B cell (primary cell): ENCODE measurements at regions not wholly inside any gene's neighbourhood (a gene's known extent, or its start where the extent isn't known, plus 50 kb on each side); places are given as distances from the start of the nearest gene placed in this dataset.
"Not testable (repeated sequence)": the region's sequence is repeated elsewhere in the genome, so short reads cannot be mapped to it uniquely, and the experiment has no call there.

Experiments
- ATAC-seq: fragments of 200-7000 bp; cut with Tn5 transposase; one replicate; pipeline ENCODE4 v1.10.0; 2021; ENCODE audit warnings: low read depth, mild to moderate bottlenecking, moderate number of reproducible peaks, moderate library complexity
- CTCF ChIA-PET: fragments of 350-600 bp; sonication (Branson Sonifier 250); formaldehyde crosslinking; loops from one replicate; lab custom pipeline; 2021; ENCODE audit warnings: antibody characterized with exemption, inconsistent platforms; lab: Charles Lee
- POLR2A ChIA-PET: fragments of 350-600 bp; sonication (Branson Sonifier 250); formaldehyde crosslinking; loops from one replicate; lab custom pipeline; 2021; ENCODE audit warnings: antibody characterized with exemption; lab: Charles Lee
- DNase-seq: peaks from one replicate; pipeline ENCODE4 v3.0.0; 2013
- H2AFZ ChIP-seq: 2 replicates; pipeline ENCODE4 v1.6.1; 2012; ENCODE audit warnings: mild to moderate bottlenecking, low read depth, low read length; ENCODE audit not compliant: insufficient read depth, poor library complexity, severe bottlenecking
- H3K27ac ChIP-seq, 2 donors: 1 replicate in 1 of 2; 2 replicates in 1 of 2; pipeline ENCODE4 v1.5.1; 2012 to 2013; ENCODE audit warnings: low read length in 2 of 2, mild to moderate bottlenecking in 2 of 2, moderate library complexity in 1 of 2
- H3K27me3 ChIP-seq, 4 experiments: fragments of 200-600 bp in 1 of 4; sonication (generic) in 1 of 4; replicated peaks in 1 of 4; 1 replicate in 2 of 4; 2 replicates in 2 of 4; pipeline versions ENCODE4 v1.6.1 to v1.7.0; 2013 to 2016; ENCODE audit warnings: low read length in 3 of 4, mild to moderate bottlenecking in 2 of 4, mixed read lengths in 1 of 4, moderate library complexity in 1 of 4; ENCODE audit not compliant: insufficient read depth in 4 of 4, control insufficient read depth in 3 of 4; ENCODE audit errors: control extremely low read depth in 1 of 4
- H3K36me3 ChIP-seq, 2 experiments: replicated peaks in 1 of 2; 1 replicate in 1 of 2; 2 replicates in 1 of 2; pipeline versions ENCODE4 v1.6.1 to v1.7.1; 2013; ENCODE audit warnings: low read length in 1 of 2; ENCODE audit not compliant: insufficient read depth in 2 of 2, control insufficient read depth in 1 of 2; ENCODE audit errors: control extremely low read depth in 1 of 2, extremely low read depth in 1 of 2
- H3K4me1 ChIP-seq, 2 donors: fragments of 200-600 bp in 1 of 2; sonication (generic) in 1 of 2; 1 replicate in 1 of 2; 2 replicates in 1 of 2; pipeline versions ENCODE4 v1.5.1 to v1.6.1; 2013 to 2017; ENCODE audit warnings: low read length in 2 of 2; ENCODE audit not compliant: control insufficient read depth in 2 of 2, insufficient read depth in 2 of 2
- H3K4me2 ChIP-seq: replicated peaks from 2 replicates; pipeline ENCODE3; 2012; ENCODE audit warnings: mild to moderate bottlenecking, low read depth, low read length; ENCODE audit not compliant: poor library complexity, severe bottlenecking
- H3K4me3 ChIP-seq, 5 experiments: fragments of 200-600 bp in 1 of 5; sonication (generic) in 1 of 5; 1 replicate in 3 of 5; 2 replicates in 2 of 5; pipeline versions ENCODE4 v1.5.1 to v1.7.0; 2011 to 2016; ENCODE audit warnings: low read length in 4 of 5, mild to moderate bottlenecking in 4 of 5, low read depth in 2 of 5, control low read depth in 1 of 5, moderate library complexity in 1 of 5; ENCODE audit not compliant: insufficient read depth in 1 of 5; ENCODE audit errors: control extremely low read depth in 1 of 5, extremely low read depth in 1 of 5
- H3K79me2 ChIP-seq: fragments of 200-600 bp; sonication (generic); one replicate; pipeline ENCODE4 v1.6.0; 2016; ENCODE audit warnings: low read length; ENCODE audit not compliant: control insufficient read depth, insufficient read depth
- H3K9ac ChIP-seq: fragments of 200-600 bp; sonication (generic); 2 replicates; pipeline ENCODE4 v1.6.1; 2017; ENCODE audit warnings: mild to moderate bottlenecking, low read length, moderate library complexity
- H3K9me3 ChIP-seq, 3 donors: one replicate each; pipeline versions ENCODE4 v1.6.1 to v1.7.1; 2013; ENCODE audit warnings: low read length in 2 of 3; ENCODE audit not compliant: control insufficient read depth in 2 of 3, insufficient read depth in 1 of 3; ENCODE audit errors: control extremely low read depth in 1 of 3
- H4K20me1 ChIP-seq: 2 replicates; pipeline ENCODE4 v1.6.0; 2012; ENCODE audit warnings: mild to moderate bottlenecking, low read length; ENCODE audit not compliant: insufficient read depth, control insufficient read depth, poor library complexity, severe bottlenecking
- H3K27ac Mint-ChIP-seq: one replicate; pipeline ENCODE4 v1.8.0; 2021; ENCODE audit warnings: mixed read lengths
- H3K27me3 Mint-ChIP-seq: one replicate; pipeline ENCODE4 v1.8.0; 2021; ENCODE audit warnings: mixed read lengths
- H3K4me1 Mint-ChIP-seq: one replicate; pipeline ENCODE4 v1.8.0; 2021; ENCODE audit warnings: mixed read lengths
- H3K4me3 Mint-ChIP-seq: one replicate; pipeline ENCODE4 v1.8.0; 2021; ENCODE audit warnings: mixed read lengths
- H3K9me3 Mint-ChIP-seq: one replicate; pipeline ENCODE4 v1.8.0; 2022; ENCODE audit warnings: mixed read lengths; ENCODE audit not compliant: insufficient read depth
- EZH2 ChIP-seq: IDR thresholded peaks from 2 replicates; pipeline ENCODE4 v1.6.1; 2012; ENCODE audit warnings: borderline replicate concordance, low read depth, mild to moderate bottlenecking, moderate library complexity, low read length; ENCODE audit not compliant: insufficient read depth, poor library complexity, severe bottlenecking
- WGBS: methylation state at CpG from one replicate; pipeline ENCODE4 v1.1.5; 2013; ENCODE audit warnings: missing lambda C conversion rate; ENCODE audit not compliant: insufficient coverage; 5-methylcytosine and 5-hydroxymethylcytosine counted together
- intact Hi-C: fragments of 100-400 bp; cut with micrococcal nuclease; formaldehyde crosslinking; loops from one replicate; pipeline ENCODE4 v1.10.0; 2022
- TF ChIP-seq, protein P1 (sequence below): fragments of 200-600 bp; IDR thresholded peaks from one replicate; pipeline ENCODE4 v1.8.0; 2022; ENCODE audit warnings: antibody characterized with exemption, mild to moderate bottlenecking

- no peak overlapping the region for H3K4me3 ChIP-seq
- H2AFZ ChIP-seq = no peak overlapping the region
- no peaks in the 10 kb centered on the region for H3K27me3 ChIP-seq
- no peak for TF ChIP-seq EZH2
- TF ChIP-seq, protein P1, sequence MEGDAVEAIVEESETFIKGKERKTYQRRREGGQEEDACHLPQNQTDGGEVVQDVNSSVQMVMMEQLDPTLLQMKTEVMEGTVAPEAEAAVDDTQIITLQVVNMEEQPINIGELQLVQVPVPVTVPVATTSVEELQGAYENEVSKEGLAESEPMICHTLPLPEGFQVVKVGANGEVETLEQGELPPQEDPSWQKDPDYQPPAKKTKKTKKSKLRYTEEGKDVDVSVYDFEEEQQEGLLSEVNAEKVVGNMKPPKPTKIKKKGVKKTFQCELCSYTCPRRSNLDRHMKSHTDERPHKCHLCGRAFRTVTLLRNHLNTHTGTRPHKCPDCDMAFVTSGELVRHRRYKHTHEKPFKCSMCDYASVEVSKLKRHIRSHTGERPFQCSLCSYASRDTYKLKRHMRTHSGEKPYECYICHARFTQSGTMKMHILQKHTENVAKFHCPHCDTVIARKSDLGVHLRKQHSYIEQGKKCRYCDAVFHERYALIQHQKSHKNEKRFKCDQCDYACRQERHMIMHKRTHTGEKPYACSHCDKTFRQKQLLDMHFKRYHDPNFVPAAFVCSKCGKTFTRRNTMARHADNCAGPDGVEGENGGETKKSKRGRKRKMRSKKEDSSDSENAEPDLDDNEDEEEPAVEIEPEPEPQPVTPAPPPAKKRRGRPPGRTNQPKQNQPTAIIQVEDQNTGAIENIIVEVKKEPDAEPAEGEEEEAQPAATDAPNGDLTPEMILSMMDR = no peak
- H3K4me2 ChIP-seq = no peak overlapping the region
- no CpG with 5 or more reads among the region's 1 CpG for WGBS
- no peaks in the 10 kb centered on the region for H3K79me2 ChIP-seq
- H3K9me3 ChIP-seq = no peaks in the 10 kb centered on the region
- POLR2A ChIA-PET = no interaction called here
- CTCF ChIA-PET = no interaction called here
- H3K36me3 ChIP-seq = no peaks in the 10 kb centered on the region
- H3K9me3 Mint-ChIP-seq = no peaks in the 10 kb centered on the region
- DNase-seq (no peak), ATAC-seq (no peak)
- H3K4me3 Mint-ChIP-seq = no peak overlapping the region
- peaks cover 3% of the 10 kb centered on the region for H3K4me1 Mint-ChIP-seq
- H3K27me3 Mint-ChIP-seq = no peaks in the 10 kb centered on the region
- no peak overlapping the region for H3K9ac ChIP-seq
- H3K27ac ChIP-seq = no peak overlapping the region
- H3K4me1 ChIP-seq = peaks cover 0 to 2% of the 10 kb centered on the region in 2 donors
- H4K20me1 ChIP-seq = no peaks in the 10 kb centered on the region
- no peak overlapping the region for H3K27ac Mint-ChIP-seq
- intact Hi-C loops = no loop called here
Measured at GRCh38 chr1:219076326-219076937, 97.2 kb upstream of the LYPLAL1 start.

- intact Hi-C loops, DNase-seq, H3K27me3 ChIP-seq, H2AFZ ChIP-seq, H3K4me3 Mint-ChIP-seq, ATAC-seq, H3K27ac ChIP-seq, H3K27ac Mint-ChIP-seq, POLR2A ChIA-PET, H3K36me3 ChIP-seq, H3K27me3 Mint-ChIP-seq, H3K79me2 ChIP-seq, H3K9me3 ChIP-seq, H3K4me2 ChIP-seq, H3K9ac ChIP-seq, H3K4me3 ChIP-seq, H4K20me1 ChIP-seq, H3K9me3 Mint-ChIP-seq, CTCF ChIA-PET: not testable (repeated sequence)
- H3K4me1 Mint-ChIP-seq = peaks cover 16% of the 10 kb centered on the region
- peaks cover 10 to 16% of the 10 kb centered on the region in 2 donors for H3K4me1 ChIP-seq
- no CpG with 5 or more reads among the region's 3 CpGs for WGBS
Measured at GRCh38 chr1:219077767-219078166, 95.9 kb upstream of the LYPLAL1 start.
